Endothelial cell (in vitro differentiated cells): ENCODE measurements at regions not wholly inside any gene's neighbourhood (a gene's known extent, or its start where the extent isn't known, plus 50 kb on each side); places are given as distances from the start of the nearest gene placed in this dataset.

Source experiments
- DNase-seq: peaks from one replicate; pipeline ENCODE4 v3.0.0; 2021; ENCODE audit warnings: low spot score
- H3K27ac Mint-ChIP-seq: one replicate; pipeline ENCODE4 v1.8.0; 2021; ENCODE audit warnings: mixed read lengths, inconsistent platforms; ENCODE audit not compliant: unreplicated experiment
- H3K27me3 Mint-ChIP-seq: one replicate; pipeline ENCODE4 v1.8.0; 2021; ENCODE audit warnings: mild to moderate bottlenecking, moderate library complexity, mixed read lengths, inconsistent platforms; ENCODE audit not compliant: unreplicated experiment
- H3K36me3 Mint-ChIP-seq: one replicate; pipeline ENCODE4 v1.8.0; 2021; ENCODE audit warnings: mild to moderate bottlenecking, low read depth, mixed read lengths, inconsistent platforms; ENCODE audit not compliant: unreplicated experiment
- H3K4me1 Mint-ChIP-seq: one replicate; pipeline ENCODE4 v1.8.0; 2021; ENCODE audit warnings: mild to moderate bottlenecking, mixed read lengths, inconsistent platforms; ENCODE audit not compliant: unreplicated experiment
- H3K4me3 Mint-ChIP-seq: one replicate; pipeline ENCODE4 v1.8.0; 2021; ENCODE audit warnings: mild to moderate bottlenecking, mixed read lengths, inconsistent platforms; ENCODE audit not compliant: unreplicated experiment
- H3K9me3 Mint-ChIP-seq: one replicate; pipeline ENCODE4 v1.8.0; 2021; ENCODE audit warnings: mixed read lengths, inconsistent platforms; ENCODE audit not compliant: unreplicated experiment
- TF ChIP-seq, protein P1 (sequence below): fragments of 200-600 bp; sonication (generic); IDR thresholded peaks from one replicate; pipeline ENCODE4 v1.5.0; 2021; ENCODE audit warnings: antibody characterized with exemption; ENCODE audit not compliant: unreplicated experiment

DNA sequence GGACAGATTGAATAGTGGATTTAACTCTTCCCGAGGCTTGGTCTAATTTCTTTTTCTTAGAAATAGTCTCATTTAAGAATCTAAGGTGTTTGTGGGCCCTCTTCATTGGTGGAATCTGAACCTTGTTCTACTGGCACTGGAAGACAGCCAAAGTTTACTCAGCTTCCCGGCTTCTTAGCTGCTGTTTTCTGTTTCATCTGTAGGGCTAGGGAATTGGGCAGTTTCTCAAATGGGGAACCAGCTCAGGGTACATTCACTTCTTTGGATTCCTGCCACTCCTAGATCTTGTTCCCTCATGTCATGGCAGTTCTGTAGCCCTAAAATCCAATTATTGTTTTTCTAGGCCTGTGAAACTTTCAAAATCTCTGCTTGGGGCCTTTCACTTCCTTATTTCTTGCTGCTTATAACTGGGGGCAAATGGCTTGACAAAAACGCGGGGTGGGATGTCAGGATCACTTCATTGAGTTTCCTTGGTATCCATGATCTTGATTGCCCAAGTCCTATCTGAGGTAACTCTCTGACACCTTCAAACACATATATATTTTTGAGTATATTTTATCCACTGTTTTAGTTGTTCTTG is 985.0 kb downstream of the C4orf33 start:
- no peaks in the 10 kb centered on the region for H3K4me1 Mint-ChIP-seq
- H3K27ac Mint-ChIP-seq = no peak overlapping the region
- no peaks in the 10 kb centered on the region for H3K27me3 Mint-ChIP-seq
- TF ChIP-seq, protein P1, sequence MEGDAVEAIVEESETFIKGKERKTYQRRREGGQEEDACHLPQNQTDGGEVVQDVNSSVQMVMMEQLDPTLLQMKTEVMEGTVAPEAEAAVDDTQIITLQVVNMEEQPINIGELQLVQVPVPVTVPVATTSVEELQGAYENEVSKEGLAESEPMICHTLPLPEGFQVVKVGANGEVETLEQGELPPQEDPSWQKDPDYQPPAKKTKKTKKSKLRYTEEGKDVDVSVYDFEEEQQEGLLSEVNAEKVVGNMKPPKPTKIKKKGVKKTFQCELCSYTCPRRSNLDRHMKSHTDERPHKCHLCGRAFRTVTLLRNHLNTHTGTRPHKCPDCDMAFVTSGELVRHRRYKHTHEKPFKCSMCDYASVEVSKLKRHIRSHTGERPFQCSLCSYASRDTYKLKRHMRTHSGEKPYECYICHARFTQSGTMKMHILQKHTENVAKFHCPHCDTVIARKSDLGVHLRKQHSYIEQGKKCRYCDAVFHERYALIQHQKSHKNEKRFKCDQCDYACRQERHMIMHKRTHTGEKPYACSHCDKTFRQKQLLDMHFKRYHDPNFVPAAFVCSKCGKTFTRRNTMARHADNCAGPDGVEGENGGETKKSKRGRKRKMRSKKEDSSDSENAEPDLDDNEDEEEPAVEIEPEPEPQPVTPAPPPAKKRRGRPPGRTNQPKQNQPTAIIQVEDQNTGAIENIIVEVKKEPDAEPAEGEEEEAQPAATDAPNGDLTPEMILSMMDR = no peak
- H3K36me3 Mint-ChIP-seq = no peaks in the 10 kb centered on the region
- no peak overlapping the region for H3K4me3 Mint-ChIP-seq
- H3K9me3 Mint-ChIP-seq = no peaks in the 10 kb centered on the region
- DNase-seq = no peak

DNA sequence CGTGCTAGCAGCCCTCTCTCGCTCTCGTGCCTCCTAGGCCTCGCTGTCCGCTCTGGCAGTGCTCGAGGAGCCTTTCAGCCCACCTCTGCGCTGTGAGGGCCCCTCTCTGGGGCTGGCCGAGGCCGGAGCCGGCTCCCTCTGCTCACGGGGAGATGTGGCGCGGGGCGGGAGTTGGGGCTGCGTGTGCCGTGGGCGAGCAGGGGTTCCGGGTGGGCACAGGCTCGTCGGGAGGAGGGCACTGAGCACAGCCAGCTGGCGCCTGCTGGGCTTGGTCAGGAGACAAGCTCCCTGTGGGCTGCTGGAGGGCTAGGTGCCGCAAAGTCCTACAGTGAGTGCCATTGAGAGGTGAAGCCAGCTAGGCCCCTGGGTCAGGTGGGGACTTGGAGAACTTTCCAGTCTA is 994.5 kb downstream of the C4orf33 start:
- TF ChIP-seq, protein P1 = no peak
- Mint-ChIP-seq H3K4me3 (no peak overlapping the region), H3K27me3 (no peaks in the 10 kb centered on the region), H3K9me3 (no peaks in the 10 kb centered on the region), H3K36me3 (no peaks in the 10 kb centered on the region), H3K4me1 (no peaks in the 10 kb centered on the region), H3K27ac (no peak overlapping the region)
- no peak for DNase-seq

DNA sequence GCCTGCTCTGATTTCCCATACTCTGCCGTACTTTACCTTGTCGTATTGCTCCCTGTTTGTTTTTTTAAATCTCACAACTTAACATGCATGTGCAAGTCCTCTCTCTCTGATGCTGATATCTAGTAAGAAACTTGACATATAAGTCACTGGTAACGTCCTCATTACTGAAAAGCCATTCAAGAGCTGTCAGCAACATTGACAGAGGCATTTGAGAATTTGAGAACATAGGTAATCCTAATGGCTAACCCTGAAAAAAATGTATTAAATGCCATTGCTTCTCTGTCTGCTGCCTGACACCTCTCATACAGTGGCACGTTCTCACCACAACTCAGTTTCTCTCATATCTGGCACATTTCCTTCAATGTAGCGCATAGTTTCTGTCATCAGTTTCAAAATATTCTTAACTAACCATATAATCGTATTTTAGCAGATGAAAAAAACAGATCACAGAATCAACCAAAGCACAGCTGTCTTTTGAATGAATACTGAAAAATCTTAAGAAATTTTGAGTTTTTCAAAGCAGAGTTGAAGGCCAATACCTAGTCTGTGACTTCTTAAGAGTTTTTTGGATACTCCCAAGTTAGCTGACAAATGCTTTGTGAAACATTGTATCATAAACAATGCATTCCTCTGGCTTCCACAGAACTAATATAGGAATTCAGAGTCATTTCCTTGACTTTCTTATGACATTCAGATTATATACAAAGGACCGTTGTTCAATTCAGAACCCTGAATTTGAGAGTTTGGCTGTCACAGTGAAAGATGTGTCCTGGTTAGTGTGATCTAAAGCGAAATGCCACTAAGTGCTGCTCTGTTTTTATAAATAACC is 996.4 kb downstream of the C4orf33 start:
- Mint-ChIP-seq H3K4me1 (no peaks in the 10 kb centered on the region), H3K36me3 (no peaks in the 10 kb centered on the region), H3K27ac (no peak overlapping the region), H3K4me3 (no peak overlapping the region), H3K9me3 (no peaks in the 10 kb centered on the region), H3K27me3 (no peaks in the 10 kb centered on the region)
- DNase-seq = no peak
- TF ChIP-seq, protein P1 = no peak

DNA sequence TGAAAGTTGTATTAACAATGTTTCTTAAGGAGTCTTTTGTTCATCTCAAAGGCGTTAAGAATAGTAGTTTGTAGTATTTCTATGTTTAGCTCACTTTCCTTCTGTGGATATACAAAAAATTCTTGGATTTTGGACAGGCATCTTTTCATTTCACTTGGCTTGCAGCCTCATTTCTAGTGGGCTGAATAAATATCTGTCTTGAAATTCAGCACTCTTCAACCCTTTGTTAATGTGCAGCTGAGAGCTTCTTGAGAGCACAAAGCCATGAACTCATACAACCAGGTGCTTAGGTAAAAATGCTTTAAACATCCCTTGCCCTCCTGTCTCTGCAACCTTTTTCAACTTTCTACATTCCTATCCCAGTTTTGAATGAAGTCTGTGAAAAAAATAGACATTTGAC is 1003.2 kb downstream of the C4orf33 start:
- no peak for DNase-seq
- TF ChIP-seq, protein P1 = no peak
- Mint-ChIP-seq H3K9me3 (no peaks in the 10 kb centered on the region), H3K27ac (no peak overlapping the region), H3K27me3 (no peaks in the 10 kb centered on the region), H3K36me3 (no peaks in the 10 kb centered on the region), H3K4me3 (no peak overlapping the region), H3K4me1 (no peaks in the 10 kb centered on the region)

DNA sequence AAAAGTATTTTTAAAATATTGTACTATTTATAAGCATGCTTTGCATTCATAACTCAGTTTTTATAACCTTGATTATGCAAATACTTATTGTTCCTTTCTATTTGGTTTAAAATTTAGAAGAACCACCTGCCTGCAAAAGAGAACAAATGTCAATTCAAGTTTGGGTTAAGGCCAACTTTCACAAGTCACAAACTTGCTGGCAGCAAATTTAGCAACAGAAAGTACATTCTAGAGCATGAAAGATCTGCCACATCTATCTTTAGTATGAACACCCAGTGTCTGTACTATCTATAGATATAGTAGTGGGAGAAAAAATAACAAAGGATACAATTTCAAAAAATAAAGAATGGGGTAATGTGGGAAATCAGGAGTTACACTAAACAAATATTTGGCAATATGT is 1014.2 kb downstream of the C4orf33 start:
- TF ChIP-seq, protein P1 = no peak
- Mint-ChIP-seq H3K27ac (no peak overlapping the region), H3K27me3 (peaks cover 2% of the 10 kb centered on the region), H3K4me1 (no peaks in the 10 kb centered on the region), H3K36me3 (no peaks in the 10 kb centered on the region), H3K4me3 (no peak overlapping the region), H3K9me3 (no peaks in the 10 kb centered on the region)
- no peak for DNase-seq
